IgD-negative memory B cell (primary cell): ENCODE measurements at regions not wholly inside any gene's neighbourhood (a gene's known extent, or its start where the extent isn't known, plus 50 kb on each side); places are given as distances from the start of the nearest gene placed in this dataset.

ENCODE experiments used
- H3K27ac Mint-ChIP-seq, 3 donors: one replicate each; pipeline ENCODE4 v1.8.0; 2020 to 2022; ENCODE audit warnings: mild to moderate bottlenecking in 3 of 3, mixed read lengths in 3 of 3, moderate library complexity in 1 of 3
- H3K27me3 Mint-ChIP-seq: one replicate; pipeline ENCODE4 v1.8.0; 2021; ENCODE audit warnings: mixed read lengths
- H3K36me3 Mint-ChIP-seq: one replicate; pipeline ENCODE4 v1.8.0; 2020; ENCODE audit warnings: mild to moderate bottlenecking, mixed read lengths
- H3K4me1 Mint-ChIP-seq, 3 donors: one replicate each; pipeline ENCODE4 v1.8.0; 2020 to 2022; ENCODE audit warnings: mixed read lengths in 3 of 3, mild to moderate bottlenecking in 1 of 3
- H3K4me3 Mint-ChIP-seq, 4 donors: one replicate each; pipeline ENCODE4 v1.8.0; 2020 to 2022; ENCODE audit warnings: mild to moderate bottlenecking in 4 of 4, mixed read lengths in 4 of 4, moderate library complexity in 3 of 4
- H3K9me3 Mint-ChIP-seq, 3 donors: one replicate each; pipeline ENCODE4 v1.8.0; 2020 to 2021; ENCODE audit warnings: mixed read lengths in 3 of 3, mild to moderate bottlenecking in 1 of 3

DNA sequence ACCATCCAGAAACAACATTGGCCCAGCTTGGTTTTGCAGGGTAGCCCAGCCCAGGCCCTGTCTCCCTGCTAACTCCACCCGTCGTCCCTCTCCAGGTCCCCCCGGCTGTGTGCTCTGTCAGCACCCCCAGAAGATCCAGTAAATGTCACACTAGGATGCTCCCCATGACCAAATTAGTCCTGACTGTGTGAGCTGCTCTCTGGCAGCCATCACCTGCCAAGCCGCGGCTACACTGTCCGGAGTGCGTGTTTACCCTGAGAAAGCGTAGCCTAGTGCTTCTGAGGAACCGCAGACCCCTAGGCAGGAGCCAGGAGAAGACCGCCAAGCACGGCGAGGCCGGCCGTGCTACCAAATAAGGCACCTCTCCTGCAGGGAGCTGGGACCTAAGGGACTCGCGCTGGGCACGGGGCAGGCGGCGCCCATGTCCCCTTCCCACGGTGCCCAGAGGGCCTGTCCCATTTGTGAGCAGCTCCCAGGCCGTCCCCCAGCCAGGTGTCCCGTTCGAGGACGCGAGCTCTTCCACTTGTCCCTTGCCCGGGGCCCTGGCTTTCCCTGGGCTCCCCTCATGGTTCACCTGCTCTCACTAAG is 849.9 kb downstream of the RNF144A start:
- Mint-ChIP-seq H3K4me3 (no peak overlapping the region), H3K36me3 (no peaks in the 10 kb centered on the region), H3K27ac (no peak overlapping the region), H3K27me3 (peaks cover 2% of the 10 kb centered on the region), H3K9me3 (peaks cover 1 to 13% (median 10%) of the 10 kb centered on the region in 3 donors), H3K4me1 (peaks cover 0 to 2% (median 0%) of the 10 kb centered on the region in 3 donors)

DNA sequence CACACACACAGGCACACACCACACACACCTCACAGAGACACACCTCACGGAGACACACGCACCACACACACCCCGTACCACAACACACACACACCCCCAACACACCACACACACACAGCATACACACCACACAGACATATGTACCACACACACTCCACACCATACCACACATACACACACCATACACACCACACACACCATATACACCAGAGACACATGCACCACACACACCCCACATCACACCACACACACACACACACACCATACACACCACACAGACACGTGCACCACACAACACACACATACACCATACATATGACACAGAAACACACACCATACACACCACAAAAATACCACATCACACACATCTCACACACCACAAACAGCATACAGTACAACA is 850.7 kb downstream of the RNF144A start:
- H3K27me3 Mint-ChIP-seq, result peaks cover 2% of the 10 kb centered on the region
- no peak overlapping the region for H3K27ac Mint-ChIP-seq
- H3K4me3 Mint-ChIP-seq, result no peak overlapping the region

DNA sequence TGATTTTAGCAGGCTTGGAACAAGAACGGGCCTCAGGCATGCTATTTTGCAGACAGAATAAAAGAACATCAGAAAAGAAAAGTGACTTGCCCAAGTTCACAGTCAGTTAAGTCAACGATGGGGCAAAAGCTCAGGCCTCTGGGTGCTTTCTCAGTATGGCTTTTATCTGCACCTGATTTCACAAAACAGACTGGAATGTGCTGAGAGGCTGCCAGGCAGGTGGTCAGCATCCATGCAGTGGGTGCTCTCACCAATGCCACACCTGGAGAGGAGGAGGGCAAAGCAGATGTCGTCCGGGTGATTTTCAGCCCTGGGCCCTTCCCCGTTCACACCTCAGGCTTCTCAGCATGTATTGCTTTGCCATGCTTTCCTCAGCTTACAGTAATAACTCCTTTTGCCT is 854.6 kb downstream of the RNF144A start:
- no peak overlapping the region for H3K27ac Mint-ChIP-seq
- peaks cover 8% of the 10 kb centered on the region for H3K27me3 Mint-ChIP-seq
- H3K4me3 Mint-ChIP-seq, result no peak overlapping the region
- H3K9me3 Mint-ChIP-seq, result no peaks in the 10 kb centered on the region
- H3K36me3 Mint-ChIP-seq, result no peaks in the 10 kb centered on the region
- peaks cover 0 to 4% (median 0%) of the 10 kb centered on the region in 3 donors for H3K4me1 Mint-ChIP-seq

More for the DNA sequence above, 850.7 kb downstream of the RNF144A start:
- Mint-ChIP-seq H3K36me3 (no peaks in the 10 kb centered on the region), H3K9me3 (peaks cover under 1 to 8% (median 8%) of the 10 kb centered on the region in 3 donors), H3K4me1 (no peaks in the 10 kb centered on the region)

GRCh38 chr2:7773362-7774360 is 856.4 kb downstream of the RNF144A start:
- H3K4me3 Mint-ChIP-seq, result no peak overlapping the region
- H3K27me3 Mint-ChIP-seq, result peaks cover 9% of the 10 kb centered on the region
- H3K9me3 Mint-ChIP-seq, result no peaks in the 10 kb centered on the region
- H3K4me1 Mint-ChIP-seq, result peaks cover 0 to 4% (median 0%) of the 10 kb centered on the region in 3 donors
- no peak overlapping the region for H3K27ac Mint-ChIP-seq
- H3K36me3 Mint-ChIP-seq, result no peaks in the 10 kb centered on the region

DNA sequence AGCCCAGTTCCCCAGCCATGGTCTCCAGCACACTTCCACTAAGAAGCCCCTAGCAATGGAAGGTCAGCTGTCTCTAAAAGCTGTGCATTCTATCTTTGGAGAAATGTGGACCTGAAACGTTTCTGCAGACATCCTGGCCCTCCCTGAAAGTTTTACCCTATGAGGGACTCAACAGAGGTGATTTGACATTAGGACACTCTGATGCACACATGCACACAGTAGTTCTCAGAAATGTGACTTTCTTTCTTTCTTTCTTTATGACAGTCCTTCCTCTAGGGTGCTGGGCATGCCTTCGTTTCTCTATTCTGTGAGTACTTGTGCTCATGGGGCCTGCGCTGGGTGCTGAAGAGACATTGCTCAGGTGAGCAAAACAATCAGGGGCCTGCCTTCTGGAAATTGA is 857.3 kb downstream of the RNF144A start:
- no peak overlapping the region for H3K27ac Mint-ChIP-seq
- no peak overlapping the region for H3K4me3 Mint-ChIP-seq
- H3K36me3 Mint-ChIP-seq, result no peaks in the 10 kb centered on the region
- H3K9me3 Mint-ChIP-seq, result no peaks in the 10 kb centered on the region
- H3K4me1 Mint-ChIP-seq, result peaks cover 0 to 4% (median 0%) of the 10 kb centered on the region in 3 donors
- H3K27me3 Mint-ChIP-seq, result peaks cover 9% of the 10 kb centered on the region

DNA sequence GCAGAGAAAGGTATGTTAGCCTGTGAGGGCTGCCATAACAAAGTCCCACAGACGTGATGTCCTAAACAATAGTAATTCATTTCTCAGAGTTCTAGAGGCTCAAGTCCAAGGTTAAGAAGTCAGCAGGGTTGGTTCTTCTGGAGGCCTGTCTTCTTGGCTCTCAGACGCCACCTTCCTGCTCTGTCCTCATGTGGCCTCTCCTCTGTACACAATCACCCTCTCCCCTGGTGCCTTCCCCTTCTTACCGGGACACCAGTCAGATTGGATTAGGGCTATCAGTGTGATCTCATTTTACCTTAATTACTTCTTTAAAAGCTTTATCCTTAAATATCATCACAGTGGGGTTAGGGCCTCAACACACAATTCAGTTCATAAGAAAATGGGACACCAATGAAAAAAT is 860.5 kb downstream of the RNF144A start:
- no peak overlapping the region for H3K4me3 Mint-ChIP-seq
- no peaks in the 10 kb centered on the region for H3K36me3 Mint-ChIP-seq
- no peak overlapping the region for H3K27ac Mint-ChIP-seq
- H3K9me3 Mint-ChIP-seq, result no peaks in the 10 kb centered on the region
- peaks cover 7% of the 10 kb centered on the region for H3K27me3 Mint-ChIP-seq
- peaks cover 0 to 4% (median 0%) of the 10 kb centered on the region in 3 donors for H3K4me1 Mint-ChIP-seq

DNA sequence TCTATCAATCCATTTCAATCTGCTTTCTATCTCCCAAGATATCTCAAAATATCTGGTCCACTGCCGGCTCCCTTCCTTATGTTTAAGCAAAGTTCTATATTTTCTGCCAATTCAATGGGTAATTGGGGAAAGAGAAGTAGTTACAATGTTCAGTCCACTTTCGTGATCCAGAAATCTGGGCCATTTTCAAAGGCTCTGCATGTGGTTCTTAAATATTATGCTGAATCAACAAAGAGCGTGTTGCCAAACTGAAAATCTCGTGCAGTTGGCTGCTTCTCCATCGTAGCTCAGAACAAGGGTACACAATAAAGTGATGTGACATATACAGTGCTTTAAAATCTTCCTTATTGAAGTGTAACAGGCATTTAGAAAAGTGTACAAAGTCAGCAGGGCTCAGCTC is 863.1 kb downstream of the RNF144A start:
- H3K27ac Mint-ChIP-seq, result no peak overlapping the region
- no peaks in the 10 kb centered on the region for H3K9me3 Mint-ChIP-seq

DNA sequence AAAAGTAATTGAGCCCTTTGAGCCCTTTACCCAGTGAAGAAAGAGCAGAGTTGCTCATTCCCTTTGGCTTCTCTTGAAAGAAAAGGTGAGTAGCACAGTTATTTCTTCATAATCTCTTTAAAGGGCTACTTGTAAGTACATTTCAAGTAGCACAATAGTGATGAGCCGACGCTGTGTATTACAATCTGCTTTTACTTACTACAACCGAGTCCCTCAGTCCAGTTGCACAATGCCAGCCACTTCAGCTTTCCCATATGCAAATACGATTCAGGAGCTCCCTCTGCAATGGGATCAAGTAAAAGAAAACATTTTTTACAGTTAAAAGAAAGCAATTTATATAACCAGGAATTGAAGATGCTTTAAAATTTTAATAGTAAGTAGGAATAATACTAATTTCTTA is 868.5 kb downstream of the RNF144A start:
- Mint-ChIP-seq H3K36me3 (no peaks in the 10 kb centered on the region), H3K4me1 (no peaks in the 10 kb centered on the region), H3K27me3 (no peaks in the 10 kb centered on the region), H3K9me3 (no peaks in the 10 kb centered on the region), H3K27ac (no peak overlapping the region), H3K4me3 (no peak overlapping the region)

More for the DNA sequence above, 863.1 kb downstream of the RNF144A start:
- Mint-ChIP-seq H3K4me1 (no peaks in the 10 kb centered on the region), H3K36me3 (no peaks in the 10 kb centered on the region), H3K4me3 (no peak overlapping the region), H3K27me3 (peaks cover 2% of the 10 kb centered on the region)

DNA sequence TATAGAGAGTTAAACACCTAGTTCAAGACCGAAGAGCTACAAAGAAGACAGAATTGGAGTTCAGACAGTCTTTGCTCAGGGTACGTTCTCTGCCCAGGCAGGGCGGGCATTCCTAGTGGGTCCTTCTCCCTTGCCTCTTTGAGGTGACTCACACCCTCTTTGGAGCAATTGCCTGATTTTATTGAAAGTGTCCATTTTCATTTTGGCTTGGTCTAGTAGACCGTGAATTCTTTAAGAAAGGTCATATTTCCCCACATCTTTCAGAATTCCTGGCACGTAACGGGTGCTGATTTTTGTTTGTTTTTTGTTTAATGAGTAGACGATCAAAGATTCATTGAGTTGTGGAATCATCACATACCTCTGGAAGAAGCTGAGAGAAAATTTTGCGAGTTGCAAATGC is 871.5 kb downstream of the RNF144A start:
- Mint-ChIP-seq H3K9me3 (no peaks in the 10 kb centered on the region), H3K36me3 (no peaks in the 10 kb centered on the region), H3K27ac (no peak overlapping the region), H3K27me3 (no peaks in the 10 kb centered on the region), H3K4me1 (no peaks in the 10 kb centered on the region), H3K4me3 (no peak overlapping the region)

- Mint-ChIP-seq H3K27ac (no peak overlapping the region), H3K4me1 (peaks cover 0 to 4% (median 1%) of the 10 kb centered on the region in 3 donors), H3K27me3 (no peaks in the 10 kb centered on the region), H3K9me3 (no peaks in the 10 kb centered on the region), H3K36me3 (no peaks in the 10 kb centered on the region), H3K4me3 (no peak overlapping the region)
Measured at GRCh38 chr2:7792031-7792651, 874.9 kb downstream of the RNF144A start.

DNA sequence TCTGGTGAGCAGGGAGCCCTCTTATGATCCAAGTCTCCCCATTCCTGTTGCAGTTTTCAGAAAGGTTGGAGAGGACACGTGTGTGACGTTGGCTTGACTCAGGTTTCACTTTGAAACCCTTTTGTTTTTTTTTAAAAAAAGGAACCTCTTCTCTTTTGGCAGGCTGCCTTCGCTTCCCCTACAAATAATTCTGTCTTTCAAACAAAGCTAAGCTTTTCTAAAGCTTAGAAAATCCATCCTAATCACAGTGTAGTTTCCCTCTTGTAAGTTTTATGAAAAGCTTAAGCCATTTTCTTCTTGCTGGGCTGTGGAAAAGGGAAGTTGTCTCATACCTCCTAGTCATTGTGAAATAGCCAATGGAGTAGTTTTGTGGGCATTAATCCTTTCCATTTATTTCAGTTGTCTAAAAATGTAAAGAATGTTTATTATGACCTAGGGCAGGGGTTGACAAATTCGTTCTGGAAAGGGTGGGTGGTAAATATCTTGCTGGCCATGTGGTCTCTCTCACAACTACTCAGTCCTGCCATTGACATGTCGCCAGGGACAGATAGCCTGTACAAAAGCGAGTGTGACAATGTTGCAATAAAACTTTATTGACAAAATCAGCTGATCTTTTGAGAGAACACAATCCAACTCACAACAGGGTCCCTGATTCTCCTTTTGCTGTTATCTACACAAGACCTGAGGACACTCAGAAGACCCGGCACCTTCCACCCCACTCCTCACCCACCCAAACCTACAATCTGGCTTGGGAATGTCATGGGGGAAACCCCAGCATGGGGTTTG is 878.8 kb downstream of the RNF144A start:
- Mint-ChIP-seq H3K27ac (no peak overlapping the region), H3K4me1 (peaks cover 0 to 5% (median 4%) of the 10 kb centered on the region in 3 donors), H3K9me3 (peaks cover 0 to 14% (median 2%) of the 10 kb centered on the region in 3 donors)

DNA sequence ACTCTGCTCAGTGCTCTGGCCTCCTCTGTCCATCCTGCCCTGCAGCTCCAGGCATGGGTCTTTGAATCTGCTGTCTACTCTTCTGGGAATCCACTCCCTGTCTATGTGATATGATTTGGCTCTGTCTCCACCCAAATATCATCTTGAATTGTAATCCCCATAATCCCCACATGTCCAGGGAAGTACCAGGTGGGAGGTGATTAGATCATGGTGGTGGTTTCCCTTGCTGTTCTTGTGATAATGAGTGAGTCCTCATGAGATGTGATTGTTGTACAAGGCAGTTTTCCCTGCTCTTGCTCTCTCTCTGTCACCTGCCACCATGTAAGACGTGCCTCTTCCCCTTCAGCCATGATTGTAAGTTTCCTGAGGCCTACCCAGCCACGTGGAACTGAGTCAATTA is 881.8 kb upstream of the ID2 start:
- Mint-ChIP-seq H3K36me3 (peaks cover 2% of the 10 kb centered on the region), H3K9me3 (peaks cover 2 to 17% (median 2%) of the 10 kb centered on the region in 3 donors), H3K4me3 (no peak overlapping the region), H3K27ac (no peak overlapping the region), H3K4me1 (peaks cover 0 to 5% (median 4%) of the 10 kb centered on the region in 3 donors), H3K27me3 (no peaks in the 10 kb centered on the region)

More for the DNA sequence above, 878.8 kb downstream of the RNF144A start:
- H3K27me3 Mint-ChIP-seq, result no peaks in the 10 kb centered on the region
- H3K4me3 Mint-ChIP-seq, result no peak overlapping the region
- H3K36me3 Mint-ChIP-seq, result no peaks in the 10 kb centered on the region

DNA sequence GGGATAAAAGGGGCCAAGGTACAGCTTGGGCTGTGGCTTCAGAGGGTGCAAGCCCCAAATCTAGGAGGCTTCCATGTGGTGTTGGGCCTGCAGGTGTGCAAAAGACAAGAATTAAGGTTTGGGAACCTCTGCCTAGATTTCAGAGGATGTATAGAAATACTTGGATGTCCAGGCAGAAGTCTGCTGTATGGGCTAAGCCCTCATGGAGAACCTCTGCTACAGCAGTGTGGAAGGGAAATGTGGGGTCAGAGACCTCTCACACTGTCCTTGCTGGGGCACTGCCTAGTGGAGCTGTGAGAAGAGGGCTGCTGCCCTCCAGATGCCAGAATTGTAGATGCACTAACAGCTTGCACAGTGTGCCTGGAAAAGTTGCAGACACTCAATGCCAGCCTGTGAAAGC is 880.6 kb upstream of the ID2 start:
- peaks cover 0 to 4% (median 0%) of the 10 kb centered on the region in 3 donors for H3K4me1 Mint-ChIP-seq
- peaks cover 2 to 17% (median 2%) of the 10 kb centered on the region in 3 donors for H3K9me3 Mint-ChIP-seq
- H3K4me3 Mint-ChIP-seq, result no peak overlapping the region
- peaks cover 4% of the 10 kb centered on the region for H3K36me3 Mint-ChIP-seq
- H3K27ac Mint-ChIP-seq, result no peak overlapping the region
- H3K27me3 Mint-ChIP-seq, result no peaks in the 10 kb centered on the region

- no peak overlapping the region for H3K27ac Mint-ChIP-seq
- H3K4me3 Mint-ChIP-seq, result no peak overlapping the region
- H3K36me3 Mint-ChIP-seq, result peaks cover 6% of the 10 kb centered on the region
- H3K27me3 Mint-ChIP-seq, result no peaks in the 10 kb centered on the region
- peaks cover 2 to 21% (median 2%) of the 10 kb centered on the region in 3 donors for H3K9me3 Mint-ChIP-seq
- peaks cover 0 to 4% (median 0%) of the 10 kb centered on the region in 3 donors for H3K4me1 Mint-ChIP-seq
Measured at GRCh38 chr2:7803515-7803914, 878.3 kb upstream of the ID2 start.
